RKO (cell line): ENCODE measurements at regions not wholly inside any gene's neighbourhood (a gene's known extent, or its start where the extent isn't known, plus 50 kb on each side); places are given as distances from the start of the nearest gene placed in this dataset.
"Not testable (repeated sequence)": the region's sequence is repeated elsewhere in the genome, so short reads cannot be mapped to it uniquely, and the experiment has no call there.

Source experiments
- DNase-seq: peaks from one replicate; pipeline ENCODE4 v3.0.0-alpha.2; 2016; ENCODE audit warnings: low spot score

DNA sequence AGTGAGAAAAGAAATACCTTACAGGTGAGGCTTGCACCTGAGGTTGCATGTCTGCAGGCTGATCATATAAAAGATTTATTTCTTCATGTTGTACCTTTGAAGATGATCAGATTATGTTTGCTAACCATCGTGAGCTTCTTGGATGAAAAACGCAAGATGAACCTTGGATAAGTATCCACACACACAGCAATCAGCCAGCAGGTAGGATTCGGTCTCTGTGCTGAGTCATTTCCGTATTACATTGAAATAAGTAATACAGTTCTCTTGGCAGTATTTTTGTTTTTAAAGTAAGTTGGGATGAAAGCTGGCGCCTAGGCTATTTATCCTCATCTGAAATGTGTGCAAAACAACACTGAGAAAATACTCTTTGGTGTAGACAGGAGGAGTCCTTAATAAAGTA is 109.0 kb upstream of the PRKCQ start:
- no peak for DNase-seq

DNA sequence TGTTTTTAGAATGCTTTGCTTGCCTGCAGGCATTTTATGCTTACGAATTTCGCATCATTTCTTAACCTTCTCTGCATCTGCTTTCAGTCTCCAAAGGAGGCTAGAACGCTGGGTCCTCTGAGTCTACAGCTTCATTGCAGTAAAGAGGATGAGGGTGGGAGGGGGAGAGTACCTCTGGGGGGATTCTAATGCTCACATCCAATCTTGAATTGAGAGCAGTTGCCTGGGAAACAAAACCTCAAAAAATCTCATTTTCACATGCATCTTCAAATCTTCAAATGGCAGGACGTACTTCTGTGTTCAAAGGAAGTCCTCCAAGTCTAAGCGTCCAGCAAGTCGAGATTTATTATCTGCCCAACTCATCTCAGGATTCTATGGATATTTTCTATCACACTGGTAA is 100.7 kb upstream of the PRKCQ start:
- no peak for DNase-seq

DNA sequence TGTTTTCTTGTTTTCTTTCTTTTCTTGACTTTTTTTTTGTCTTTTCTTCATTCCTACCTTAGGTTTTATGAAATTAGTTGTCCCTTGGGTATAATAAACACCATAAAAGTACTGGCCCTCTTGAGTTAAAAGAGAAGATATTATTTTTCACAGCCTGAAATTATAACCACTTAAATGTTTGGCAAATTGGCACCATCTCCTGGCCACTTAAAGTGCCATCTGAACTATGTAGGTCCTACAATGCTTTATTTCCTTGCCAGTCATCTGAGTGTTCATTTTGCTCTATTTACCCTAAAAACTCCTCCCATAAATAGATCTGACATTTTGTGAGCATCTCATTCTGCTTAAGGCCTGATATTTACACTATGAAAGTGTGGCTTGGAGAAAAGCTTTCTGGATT is 98.9 kb upstream of the PRKCQ start:
- DNase-seq: peak; percentile 32

DNA sequence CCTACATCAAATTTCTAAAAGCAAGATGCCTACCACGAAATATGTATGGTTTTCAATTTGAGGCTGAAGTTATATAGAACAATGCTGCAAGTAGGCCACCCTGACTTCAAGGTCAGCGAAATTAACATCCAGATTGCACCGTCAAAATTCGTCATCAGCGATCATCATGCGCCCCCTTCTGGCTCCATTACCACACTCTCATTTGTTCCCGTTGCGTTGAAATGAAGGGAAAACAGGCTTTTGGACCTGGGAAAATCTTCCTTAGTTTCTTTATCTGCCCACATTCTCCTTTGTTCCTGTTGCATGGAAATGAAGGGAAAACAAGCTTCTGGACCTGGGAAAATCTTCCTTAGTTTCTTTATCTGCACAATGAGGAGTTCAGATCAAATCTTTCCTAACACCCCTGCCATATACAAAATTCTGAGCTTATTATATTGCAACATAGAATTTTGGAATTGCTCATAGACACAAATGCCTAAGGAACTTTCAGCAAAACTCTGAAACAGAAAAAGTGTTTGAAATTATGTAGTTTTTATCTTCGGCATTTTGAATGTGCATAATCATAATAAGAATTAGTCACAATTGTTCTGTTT is 98.2 kb upstream of the PRKCQ start:
- peak; percentile 76 for DNase-seq

DNA sequence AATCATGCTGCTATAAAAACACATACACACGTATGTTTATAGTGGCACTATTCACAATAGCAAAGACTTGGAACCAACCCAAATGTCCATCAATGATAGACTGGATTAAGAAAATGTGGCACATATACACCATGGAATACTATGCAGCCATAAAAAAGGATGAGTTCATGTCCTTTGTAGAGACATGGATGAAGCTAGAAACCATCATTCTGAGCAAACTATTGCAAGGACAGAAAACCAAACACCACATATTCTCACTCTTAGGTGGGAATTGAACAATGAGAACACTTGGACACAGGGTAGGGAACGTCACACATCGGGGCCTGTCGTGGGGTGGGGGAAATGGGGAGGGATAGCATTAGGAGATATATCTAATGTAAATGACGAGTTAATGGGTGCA is 97.1 kb upstream of the PRKCQ start:
- not testable (repeated sequence) for DNase-seq

DNA sequence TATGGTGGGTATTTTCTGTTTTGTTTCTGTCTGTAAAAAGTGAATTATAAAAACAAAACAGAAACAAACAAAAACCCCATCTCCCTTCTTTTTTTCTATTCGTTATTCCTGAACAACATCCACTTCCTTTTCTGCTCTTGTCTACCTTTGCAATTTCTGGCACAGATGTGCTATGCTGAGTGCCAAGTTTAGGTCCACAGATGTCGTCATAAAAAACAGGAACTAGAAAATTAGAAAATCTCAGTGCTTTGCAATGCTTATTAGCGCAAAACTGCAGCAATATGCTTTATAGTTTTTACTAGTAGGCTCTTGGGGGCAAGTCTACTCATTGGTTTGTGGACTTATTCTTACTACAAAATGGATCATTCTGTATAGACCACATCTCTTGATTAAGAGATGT is 94.2 kb upstream of the PRKCQ start:
- no peak for DNase-seq

DNA sequence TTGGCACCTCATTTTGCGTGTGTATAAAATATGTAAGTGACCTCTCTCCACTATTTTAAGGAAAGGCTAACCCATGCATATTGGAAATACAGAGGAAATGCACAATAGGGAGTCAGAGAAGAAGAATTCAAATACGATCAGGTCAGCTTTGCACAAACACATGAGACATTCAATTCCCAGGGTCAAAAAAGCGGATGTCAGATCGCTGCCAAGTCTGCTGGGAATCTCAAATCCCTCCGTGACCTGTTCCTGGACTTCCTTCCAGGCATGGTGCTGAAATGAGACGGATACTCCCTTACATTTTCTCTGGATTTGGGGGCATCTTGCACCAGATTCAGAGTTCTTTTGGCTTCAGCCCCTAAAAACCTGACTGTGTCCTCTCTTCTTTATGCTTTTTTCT is 91.9 kb upstream of the PRKCQ start:
- no peak for DNase-seq

DNA sequence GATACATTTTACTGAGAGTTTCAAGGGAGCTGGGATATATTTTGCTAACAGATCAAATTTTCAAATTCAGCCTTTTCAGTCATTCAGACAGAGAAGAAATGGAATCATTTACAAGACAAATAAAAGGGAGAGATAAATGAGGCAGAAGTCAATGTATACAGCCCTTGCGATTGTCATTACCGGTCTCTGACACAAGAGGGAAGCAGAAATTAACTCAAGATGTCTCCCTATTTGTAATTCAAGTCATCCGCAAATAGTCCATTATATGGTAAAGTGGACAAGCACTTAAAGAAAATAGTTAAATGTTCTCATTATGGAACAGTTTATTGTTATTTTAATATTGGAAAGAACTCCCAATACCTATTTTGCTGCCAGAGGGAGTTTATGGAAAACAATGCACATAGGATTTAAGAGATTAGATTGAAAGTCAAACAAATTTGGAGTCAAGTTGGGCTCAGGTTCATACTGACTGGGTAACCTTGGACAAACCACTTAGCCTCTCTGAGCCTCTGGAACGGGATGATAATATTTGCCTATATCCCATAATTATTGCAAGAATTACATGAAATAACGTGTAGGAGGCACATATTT is 89.3 kb upstream of the PRKCQ start:
- peak; percentile 71 for DNase-seq

DNA sequence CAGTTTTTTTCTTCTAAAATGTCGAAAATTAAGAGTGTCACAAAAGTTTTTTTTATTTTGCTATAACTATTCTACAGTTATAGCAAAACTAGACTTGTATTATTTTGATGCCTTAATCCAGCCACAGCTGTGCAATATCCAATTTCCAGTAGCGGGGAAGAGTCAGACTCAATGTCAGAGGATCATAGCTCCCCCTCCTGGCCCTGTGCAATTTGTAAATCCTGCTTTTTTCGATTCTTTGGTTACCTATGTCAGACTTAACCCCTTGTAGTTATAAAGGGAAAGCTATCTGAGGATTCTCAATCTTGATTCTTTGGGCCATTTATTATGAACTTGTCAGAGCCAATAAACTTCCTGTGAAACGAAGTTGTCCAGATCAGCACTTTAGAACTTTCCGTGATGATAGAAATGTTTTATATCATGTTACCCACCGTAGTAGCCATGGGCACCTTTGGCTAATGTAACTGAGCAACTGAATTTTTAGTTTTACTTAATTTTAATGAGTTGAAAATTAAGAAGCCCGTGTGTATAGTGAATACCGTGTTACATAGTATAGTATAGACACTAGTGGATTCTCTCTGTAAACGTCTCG is 87.7 kb upstream of the PRKCQ start:
- peak; percentile 74 for DNase-seq

DNA sequence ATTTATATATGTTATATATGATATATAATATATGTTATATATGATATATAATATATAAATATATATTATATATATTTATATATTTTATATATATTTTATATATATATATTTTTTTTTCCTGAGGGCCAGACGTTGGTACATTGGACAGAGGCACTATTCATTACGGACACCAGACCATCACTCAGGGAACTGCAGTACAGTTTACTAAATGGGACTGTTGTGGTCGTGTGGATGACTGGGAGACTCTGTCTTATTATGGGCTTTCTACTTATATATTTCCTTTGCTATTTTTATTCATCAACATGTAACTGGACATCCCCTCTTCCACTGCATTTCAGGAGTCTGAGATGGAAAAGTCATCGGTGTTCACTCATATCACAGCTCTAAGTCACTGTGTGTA is 87.1 kb upstream of the PRKCQ start:
- DNase-seq: no peak

DNA sequence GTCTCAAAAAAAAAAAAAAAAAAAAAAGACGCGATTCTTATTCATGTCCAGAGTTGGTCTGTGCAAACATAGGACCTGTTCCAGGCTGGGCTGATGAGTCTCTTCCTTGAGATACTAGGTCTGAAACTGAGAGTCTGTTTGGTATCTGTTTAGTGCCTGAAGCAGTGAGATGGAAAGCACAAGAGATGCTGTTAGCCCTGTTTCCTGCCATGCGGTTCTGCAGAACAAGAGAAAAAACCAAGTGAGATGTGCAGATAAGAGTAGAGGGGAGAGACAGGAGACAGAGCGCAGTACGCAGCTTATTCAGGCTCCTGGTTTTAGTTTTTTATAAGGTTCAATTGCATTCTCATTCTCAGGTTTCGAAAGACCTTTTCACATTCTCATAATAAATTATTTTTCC is 85.8 kb upstream of the PRKCQ start:
- no peak for DNase-seq

DNA sequence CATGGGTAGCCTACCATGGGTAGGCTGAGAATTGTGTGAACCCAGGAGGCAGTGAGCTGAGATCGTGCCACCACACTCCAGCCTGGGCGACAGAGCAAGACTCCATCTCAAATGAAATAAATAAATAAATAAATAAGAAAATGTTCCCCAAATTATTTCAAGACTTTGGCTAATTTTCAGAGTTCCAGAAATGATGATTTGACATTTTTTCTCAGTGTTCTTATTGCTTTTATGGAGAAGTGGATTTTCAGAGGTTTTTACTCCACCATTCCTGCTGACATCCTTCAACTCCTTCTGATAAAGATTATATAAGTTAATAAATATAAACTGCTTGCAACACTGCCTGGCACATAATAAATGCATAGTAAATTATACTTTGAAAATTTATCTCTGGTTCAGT is 80.4 kb upstream of the PRKCQ start:
- no peak for DNase-seq

DNA sequence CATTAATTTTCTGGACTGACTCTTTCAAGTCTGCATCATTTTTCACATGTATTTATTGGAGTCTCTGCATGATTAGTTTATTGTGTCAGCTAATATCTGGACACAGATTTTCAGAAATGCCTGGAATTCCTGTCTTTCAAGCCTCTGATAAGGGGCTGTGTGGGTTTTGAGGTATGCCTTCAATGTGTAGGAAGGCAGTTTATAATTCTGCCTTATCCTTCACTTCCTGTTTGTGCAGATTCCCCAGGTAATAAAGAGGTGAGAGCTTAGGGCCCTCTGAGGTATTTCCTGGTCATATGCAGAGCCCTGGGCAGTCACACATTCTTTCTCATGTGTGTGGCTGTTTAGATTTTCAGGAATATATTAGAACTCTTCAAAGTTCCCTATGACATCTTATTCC is 79.4 kb upstream of the PRKCQ start:
- DNase-seq: no peak

DNA sequence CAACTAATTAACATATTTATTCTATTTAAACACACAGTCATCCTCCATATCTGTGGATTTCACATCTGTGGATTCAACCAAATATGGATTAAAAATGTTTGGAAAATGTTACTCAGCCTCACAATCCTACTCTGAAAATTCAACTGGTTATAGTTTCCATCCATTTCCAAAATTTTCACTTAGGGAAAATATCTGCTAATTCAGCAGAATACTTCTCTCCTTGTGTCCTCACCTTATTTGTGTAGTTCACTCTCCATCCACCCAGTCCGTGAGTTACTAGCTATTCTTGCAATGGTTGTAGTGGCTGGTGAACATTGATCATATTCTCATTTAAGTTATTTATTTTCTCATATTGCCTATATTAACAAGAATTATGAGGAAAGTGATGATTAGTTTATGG is 77.6 kb upstream of the PRKCQ start:
- DNase-seq: no peak

DNA sequence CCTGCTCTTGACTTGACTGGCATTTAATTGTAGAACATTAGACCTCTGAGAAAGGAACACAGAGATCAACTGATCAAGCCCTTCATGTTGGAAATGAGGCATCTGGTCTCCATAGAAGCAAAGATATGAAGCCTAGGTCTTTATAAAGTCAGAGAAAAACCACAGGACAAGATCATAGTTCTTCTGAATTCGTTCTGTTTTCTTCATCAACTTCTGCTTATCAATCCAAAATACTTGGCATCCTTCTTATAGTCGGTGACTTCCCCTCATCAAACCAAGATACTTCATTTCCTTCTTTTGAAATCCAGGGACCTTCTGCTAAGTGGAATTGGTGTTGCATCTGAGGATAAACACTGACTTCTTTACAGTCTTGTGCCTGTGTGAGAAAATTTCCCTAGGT is 77.1 kb upstream of the PRKCQ start:
- no peak for DNase-seq

DNA sequence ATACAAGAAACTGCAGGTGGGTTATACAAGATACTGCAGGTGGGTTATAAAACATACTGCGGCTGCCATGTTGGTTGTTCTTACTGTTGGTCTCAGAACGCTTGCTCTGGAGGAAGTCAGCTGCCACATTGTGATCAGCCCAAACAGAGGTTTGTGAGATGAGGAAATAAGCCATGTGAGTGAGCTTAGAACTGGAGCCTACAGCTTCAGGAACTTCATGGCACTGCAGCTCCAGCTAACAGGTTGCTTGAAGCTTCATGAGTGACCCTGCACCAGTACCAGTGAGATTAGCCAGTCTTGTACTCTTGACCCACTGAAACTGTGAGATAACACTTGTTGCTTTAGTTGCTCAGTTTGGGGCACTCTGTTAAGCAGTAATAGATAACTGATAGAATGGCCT is 74.5 kb upstream of the PRKCQ start:
- DNase-seq: no peak

DNA sequence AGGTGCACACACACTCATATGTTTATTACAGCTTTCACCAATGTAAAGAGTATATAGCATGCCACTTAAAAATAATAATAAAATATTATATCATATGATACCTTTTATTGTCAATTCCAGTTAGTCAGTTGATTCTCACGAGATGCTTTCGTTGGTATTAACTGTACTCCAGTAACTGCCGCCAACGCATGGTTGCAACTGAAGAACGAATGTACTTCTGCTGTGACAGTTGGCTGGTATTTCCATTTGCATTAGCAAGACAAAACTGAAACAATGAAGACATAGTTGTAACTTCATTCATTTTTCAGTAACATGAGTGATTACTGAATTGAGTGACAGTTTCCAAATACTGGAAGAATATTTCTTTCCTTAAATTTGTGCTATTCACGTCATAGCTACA is 70.5 kb upstream of the PRKCQ start:
- no peak for DNase-seq

DNA sequence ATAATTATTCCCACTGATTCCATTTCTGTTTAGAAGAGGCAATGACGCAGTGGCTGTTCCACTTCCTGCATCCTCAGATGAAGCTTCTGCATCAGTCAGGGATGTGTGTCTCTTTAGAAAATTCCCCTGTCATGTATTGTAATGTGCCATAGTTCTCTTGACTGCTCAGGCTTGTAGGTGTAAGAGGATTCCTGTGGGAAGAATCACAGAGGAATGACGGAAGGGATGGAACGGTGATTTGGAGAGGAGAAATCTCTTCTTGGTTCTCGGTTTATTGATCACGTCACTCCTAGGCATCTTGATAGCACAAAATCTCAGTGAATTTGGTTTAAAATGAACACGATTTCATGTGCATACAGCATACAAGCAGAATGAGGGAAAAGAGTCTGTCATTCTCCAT is 69.8 kb upstream of the PRKCQ start:
- no peak for DNase-seq

DNA sequence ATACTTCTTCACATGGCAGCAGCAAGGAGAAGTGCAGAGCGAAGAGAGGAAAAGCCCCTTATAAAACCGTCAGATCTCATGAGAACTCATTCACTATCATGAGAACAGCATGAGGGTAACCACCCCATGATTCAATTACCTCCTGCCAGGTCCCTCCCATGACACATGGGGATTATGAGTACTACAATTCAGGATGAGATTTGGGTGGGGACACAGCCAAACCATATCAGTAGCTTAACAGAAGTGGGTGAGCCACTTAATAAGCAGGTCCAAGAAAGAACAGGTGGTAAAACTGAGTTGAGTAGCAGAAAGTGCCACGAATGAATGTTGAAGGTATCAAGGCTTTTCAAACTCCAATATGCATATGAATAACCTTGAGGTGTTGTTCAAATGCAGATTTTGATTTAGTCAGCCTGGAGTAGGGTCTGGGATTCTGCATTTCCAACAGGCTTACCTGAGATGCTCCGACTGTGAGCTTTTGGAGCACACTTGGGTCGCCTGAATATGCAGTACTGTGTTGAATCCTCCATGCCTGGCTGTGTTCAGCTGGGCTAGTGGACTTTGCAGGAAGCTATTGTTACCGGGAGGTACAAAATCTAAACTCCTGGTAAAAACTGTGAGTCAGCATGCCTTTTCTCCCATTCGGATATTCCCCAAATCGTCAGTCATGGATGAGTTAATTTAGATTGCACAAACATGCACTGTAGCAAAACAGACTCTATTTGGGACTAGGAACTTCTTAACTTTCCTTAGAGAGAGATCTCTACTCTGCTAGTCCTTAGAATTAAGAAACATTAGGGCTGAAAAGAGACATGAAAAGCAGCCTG is 69.0 kb upstream of the PRKCQ start:
- no peak for DNase-seq

DNA sequence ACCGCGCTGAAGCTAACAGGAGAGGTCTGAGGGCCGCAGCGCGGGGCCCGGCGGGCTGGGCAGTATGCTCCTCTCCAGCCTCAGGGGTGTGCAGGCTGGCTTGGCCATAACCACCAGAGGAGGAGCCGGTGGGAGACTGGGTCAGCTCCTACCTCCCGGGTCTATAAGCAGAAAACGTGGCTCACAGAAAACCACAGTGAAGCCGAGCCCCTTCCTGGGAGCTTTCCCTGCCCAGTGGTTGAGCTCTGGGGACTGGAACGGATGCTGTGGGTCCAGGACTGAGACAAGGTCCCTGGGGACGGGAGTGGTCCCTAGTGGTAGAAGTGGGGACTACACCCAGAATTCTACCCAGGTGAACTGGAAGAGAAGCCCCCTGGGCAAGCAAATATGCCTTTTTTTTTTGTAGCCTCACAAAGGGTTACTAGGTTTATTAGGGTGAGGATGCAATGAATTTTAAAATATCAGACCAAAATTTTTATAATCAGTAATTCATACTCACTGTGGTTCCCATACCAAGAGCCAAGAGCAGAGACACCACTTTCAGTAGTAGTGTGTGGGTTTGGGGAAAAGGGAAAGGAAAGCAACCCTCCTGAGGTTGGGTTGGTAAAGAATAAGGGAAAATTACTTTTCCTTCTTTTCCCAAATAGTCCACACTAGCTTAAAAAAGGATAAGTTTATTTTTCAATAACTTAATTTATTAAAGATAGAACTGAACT is 67.9 kb upstream of the PRKCQ start:
- peak; percentile 56 for DNase-seq

DNA sequence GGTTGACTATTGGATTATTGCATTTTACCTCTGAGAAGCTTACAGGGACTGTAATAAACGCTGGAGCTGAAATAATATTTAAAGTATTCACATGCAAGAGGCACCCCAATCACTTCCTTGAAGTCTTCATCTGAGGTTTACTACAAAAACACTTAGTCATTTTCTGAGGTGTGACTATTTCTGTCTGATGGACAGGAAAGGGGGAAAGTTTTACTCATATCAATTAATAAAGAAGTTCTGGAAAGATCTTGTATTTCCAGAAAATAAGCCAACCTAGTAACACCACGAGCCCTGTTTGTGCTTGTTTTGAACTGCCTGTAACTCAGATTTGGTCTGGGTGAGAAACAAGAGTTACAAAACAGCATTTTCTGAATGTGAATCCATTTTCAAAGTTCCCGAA is 63.9 kb upstream of the PRKCQ start:
- no peak for DNase-seq

DNA sequence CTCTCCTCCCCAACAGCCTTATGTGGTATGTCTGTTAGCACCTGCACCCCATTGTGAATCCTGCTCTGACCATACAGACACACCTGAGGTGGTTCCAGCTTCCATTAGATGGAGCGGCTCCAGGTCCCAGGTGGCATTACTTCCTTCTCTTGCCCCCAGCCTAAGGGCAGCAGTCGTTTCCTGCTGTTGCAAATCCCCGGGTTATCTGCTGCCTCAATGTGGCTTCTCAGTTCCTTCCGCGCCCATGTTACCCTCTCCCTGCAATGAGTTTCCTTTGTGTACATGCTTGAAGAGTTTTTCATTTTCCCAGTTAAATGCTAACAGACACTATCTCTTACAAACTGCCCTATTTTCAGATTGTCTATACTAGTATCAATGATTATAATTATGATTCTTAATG is 62.8 kb upstream of the PRKCQ start:
- no peak for DNase-seq
